ENCODE measurements at regions not wholly inside any gene's neighbourhood (a gene's known extent, or its start where the extent isn't known, plus 50 kb on each side); places are given as distances from the start of the nearest gene placed in this dataset.

DNA sequence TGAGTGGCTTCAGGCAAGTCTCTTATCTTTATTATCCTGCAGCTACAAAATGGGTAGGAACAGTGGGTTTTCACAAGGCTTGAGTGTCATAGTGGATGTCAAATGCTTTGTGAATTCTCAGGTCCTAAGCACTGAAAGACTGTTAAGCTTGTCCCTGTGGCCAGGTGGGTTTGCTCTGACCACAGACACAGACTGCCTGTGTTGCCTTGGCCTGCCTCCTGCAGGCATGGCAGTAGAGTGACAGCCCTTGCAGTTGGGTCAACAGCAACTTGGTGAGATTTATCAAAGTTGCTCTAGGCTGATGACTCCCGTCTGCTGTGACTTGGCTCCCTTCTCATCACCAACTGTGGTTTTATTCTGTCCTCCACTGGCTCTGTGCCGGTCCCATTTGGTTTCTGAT lies 520.0 kb upstream of the CCDC196 start:
- TF ChIP-seq, protein P1, sequence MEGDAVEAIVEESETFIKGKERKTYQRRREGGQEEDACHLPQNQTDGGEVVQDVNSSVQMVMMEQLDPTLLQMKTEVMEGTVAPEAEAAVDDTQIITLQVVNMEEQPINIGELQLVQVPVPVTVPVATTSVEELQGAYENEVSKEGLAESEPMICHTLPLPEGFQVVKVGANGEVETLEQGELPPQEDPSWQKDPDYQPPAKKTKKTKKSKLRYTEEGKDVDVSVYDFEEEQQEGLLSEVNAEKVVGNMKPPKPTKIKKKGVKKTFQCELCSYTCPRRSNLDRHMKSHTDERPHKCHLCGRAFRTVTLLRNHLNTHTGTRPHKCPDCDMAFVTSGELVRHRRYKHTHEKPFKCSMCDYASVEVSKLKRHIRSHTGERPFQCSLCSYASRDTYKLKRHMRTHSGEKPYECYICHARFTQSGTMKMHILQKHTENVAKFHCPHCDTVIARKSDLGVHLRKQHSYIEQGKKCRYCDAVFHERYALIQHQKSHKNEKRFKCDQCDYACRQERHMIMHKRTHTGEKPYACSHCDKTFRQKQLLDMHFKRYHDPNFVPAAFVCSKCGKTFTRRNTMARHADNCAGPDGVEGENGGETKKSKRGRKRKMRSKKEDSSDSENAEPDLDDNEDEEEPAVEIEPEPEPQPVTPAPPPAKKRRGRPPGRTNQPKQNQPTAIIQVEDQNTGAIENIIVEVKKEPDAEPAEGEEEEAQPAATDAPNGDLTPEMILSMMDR (IDR thresholded peaks at IDR 0.05), result no peak
- TF ChIP-seq POLR2A (IDR thresholded peaks at IDR 0.05), result no peak
